A673 (cell line): ENCODE measurements at regions not wholly inside any gene's neighbourhood (a gene's known extent, or its start where the extent isn't known, plus 50 kb on each side); places are given as distances from the start of the nearest gene placed in this dataset.
"Not testable (repeated sequence)": the region's sequence is repeated elsewhere in the genome, so short reads cannot be mapped to it uniquely, and the experiment has no call there.

Experiments used
- BruUV-seq: library from RNA; stranded (reverse); fragments of 400-500 nt; replicated peaks from 2 replicates; lab custom pipeline; 2021; lab: Mats Ljungman, UMichigan
- CTCF ChIA-PET: fragments of 300-600 bp; sonication (Branson Sonifier 250); formaldehyde crosslinking; loops from one replicate; lab custom pipeline; 2022; ENCODE audit warnings: antibody characterized with exemption; lab: Charles Lee
- POLR2A ChIA-PET: fragments of 300-600 bp; sonication (Branson Sonifier 250); formaldehyde crosslinking; loops from one replicate; lab custom pipeline; 2022; ENCODE audit warnings: antibody characterized with exemption; ENCODE audit not compliant: low non-redundant PET; lab: Charles Lee
- DNase-seq: peaks from one replicate; pipeline ENCODE4 v3.0.0-alpha.2; 2015; ENCODE audit warnings: low spot score
- H3K27ac ChIP-seq: fragments of 200-600 bp; sonication (generic); 2 replicates; pipeline ENCODE4 v1.5.1; 2016; ENCODE audit warnings: mixed run types, low read depth, mild to moderate bottlenecking, mixed read lengths, antibody characterized with exemption, low read length; ENCODE audit not compliant: poor library complexity, severe bottlenecking
- H3K27me3 ChIP-seq: fragments of 200-600 bp; sonication (generic); replicated peaks from 2 replicates; pipeline ENCODE4 v1.6.1; 2017; ENCODE audit warnings: mixed run types, low read depth, mild to moderate bottlenecking, mixed read lengths, antibody characterized with exemption, low read length; ENCODE audit not compliant: insufficient read depth, poor library complexity
- H3K36me3 ChIP-seq: fragments of 200-600 bp; sonication (generic); 2 replicates; pipeline ENCODE4 v1.6.1; 2016; ENCODE audit warnings: mixed run types, mild to moderate bottlenecking, mixed read lengths, antibody characterized with exemption, low read length; ENCODE audit not compliant: insufficient read depth, poor library complexity, severe bottlenecking
- H3K4me1 ChIP-seq: fragments of 200-600 bp; sonication (generic); 2 replicates; pipeline ENCODE4 v1.6.1; 2017; ENCODE audit warnings: mixed run types, mild to moderate bottlenecking, mixed read lengths, antibody characterized with exemption, low read length; ENCODE audit not compliant: insufficient read depth, poor library complexity, severe bottlenecking
- H3K4me3 ChIP-seq: fragments of 200-600 bp; sonication (generic); 2 replicates; pipeline ENCODE4 v1.5.1; 2016; ENCODE audit warnings: low read depth, mixed run types, mild to moderate bottlenecking, mixed read lengths, low read length; ENCODE audit not compliant: poor library complexity, severe bottlenecking
- H3K9me3 ChIP-seq: fragments of 200-600 bp; sonication (generic); 2 replicates; pipeline ENCODE4 v1.6.1; 2016; ENCODE audit warnings: mixed run types, low read depth, mild to moderate bottlenecking, mixed read lengths, antibody characterized with exemption, low read length; ENCODE audit not compliant: poor library complexity, severe bottlenecking
- CTCF ChIP-seq: fragments of 300-800, 200-600 bp; sonication (generic); conservative IDR thresholded peaks from 2 replicates; pipeline ENCODE4 v1.5.1; 2017; ENCODE audit warnings: low read depth, mild to moderate bottlenecking, antibody characterized with exemption, low read length, moderate library complexity, mixed read lengths
- EZH2 ChIP-seq: fragments of 200-600 bp; sonication (generic); IDR thresholded peaks from 2 replicates; pipeline ENCODE4 v1.6.1; 2017; ENCODE audit warnings: borderline replicate concordance, low read depth, mild to moderate bottlenecking, mixed read lengths, antibody characterized with exemption, low read length; ENCODE audit not compliant: poor library complexity, severe bottlenecking
- intact Hi-C: fragments of 100-400 bp; cut with micrococcal nuclease; formaldehyde crosslinking; loops from one replicate; pipeline ENCODE4 v1.10.0; 2022; ENCODE audit not compliant: unreplicated experiment

- TF ChIP-seq EZH2 = no peak
- no peak for TF ChIP-seq CTCF
- Histone ChIP-seq H3K36me3 (no peaks in the 10 kb centered on the region), H3K27me3 (no peaks in the 10 kb centered on the region), H3K27ac (no peak overlapping the region), H3K9me3 (no peaks in the 10 kb centered on the region), H3K4me3 (no peak overlapping the region), H3K4me1 (no peaks in the 10 kb centered on the region)
- BruUV-seq = no TSS peak
- intact Hi-C loops = no loop called here
- POLR2A ChIA-PET = no interaction called here
- DNase-seq = no peak
- CTCF ChIA-PET = no interaction called here
Observed at GRCh38 chr2:57488061-57488460, 558.5 kb upstream of the VRK2 start.

- TF ChIP-seq EZH2 (no peak), CTCF (no peak)
- no peaks in the 10 kb centered on the region for H3K9me3 ChIP-seq
- BruUV-seq = no TSS peak
- H3K27ac ChIP-seq = no peak overlapping the region
- H3K27me3 ChIP-seq = no peaks in the 10 kb centered on the region
- intact Hi-C loops = no loop called here
- no peaks in the 10 kb centered on the region for H3K36me3 ChIP-seq
- peak; percentile 4 for DNase-seq
- ChIA-PET CTCF (no interaction called here), POLR2A (no interaction called here)
- H3K4me1 ChIP-seq = no peaks in the 10 kb centered on the region
- no peak overlapping the region for H3K4me3 ChIP-seq
Observed at GRCh38 chr2:57490741-57491140, 555.9 kb upstream of the VRK2 start.

DNA sequence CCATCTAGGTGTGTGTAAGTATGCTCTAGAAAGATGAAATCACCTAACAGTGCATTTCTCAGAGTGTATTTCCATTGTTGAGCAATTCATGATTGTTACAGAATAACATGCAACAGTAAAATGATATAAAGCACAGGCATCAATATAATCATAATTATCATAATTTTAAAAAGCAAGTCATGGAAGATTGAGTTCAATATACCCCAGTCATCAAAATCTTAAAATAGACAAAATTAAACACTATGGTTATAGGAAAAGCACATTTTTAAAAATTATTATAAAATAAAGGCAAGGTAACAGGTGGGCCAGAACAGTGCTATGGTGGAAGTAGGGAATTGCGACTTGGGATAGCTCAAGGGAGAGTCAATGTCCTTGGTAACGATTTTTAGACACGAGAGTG is 555.4 kb upstream of the VRK2 start:
- H3K4me3 ChIP-seq = no peak overlapping the region
- no peaks in the 10 kb centered on the region for H3K36me3 ChIP-seq
- ChIA-PET CTCF (no interaction called here), POLR2A (no interaction called here)
- no peaks in the 10 kb centered on the region for H3K9me3 ChIP-seq
- TF ChIP-seq EZH2 (no peak), CTCF (no peak)
- H3K27ac ChIP-seq = no peak overlapping the region
- intact Hi-C loops = no loop called here
- no peaks in the 10 kb centered on the region for H3K4me1 ChIP-seq
- BruUV-seq = no TSS peak
- no peak for DNase-seq
- no peaks in the 10 kb centered on the region for H3K27me3 ChIP-seq

- H3K36me3 ChIP-seq, H3K4me1 ChIP-seq, H3K27ac ChIP-seq, H3K27me3 ChIP-seq, DNase-seq, H3K9me3 ChIP-seq, POLR2A ChIA-PET, BruUV-seq, CTCF ChIA-PET, H3K4me3 ChIP-seq, intact Hi-C loops: not testable (repeated sequence)
Observed at GRCh38 chr2:57493966-57494365, 552.6 kb upstream of the VRK2 start.
